HepG2 (cell line): ENCODE measurements at regions not wholly inside any gene's neighbourhood (a gene's known extent, or its start where the extent isn't known, plus 50 kb on each side); places are given as distances from the start of the nearest gene placed in this dataset.

Experiments used
- ADNP ChIP-seq: sonication (generic); formaldehyde crosslinking; IDR thresholded peaks from 2 replicates; pipeline ENCODE4 v1.4.0; 2020; ENCODE audit warnings: missing genetic modification reagents
- ATF2 ChIP-seq: sonication (generic); formaldehyde crosslinking; IDR thresholded peaks from 2 replicates; pipeline ENCODE4 v1.4.0; 2020; ENCODE audit warnings: missing genetic modification reagents
- CERS6 ChIP-seq: sonication (generic); formaldehyde crosslinking; IDR thresholded peaks from 2 replicates; pipeline ENCODE4 v1.5.0; 2020; ENCODE audit warnings: missing genetic modification reagents
- EHMT2 ChIP-seq: fragments of 200-600 bp; sonication (generic); IDR thresholded peaks from 2 replicates; pipeline ENCODE4 v1.7.0; 2017; ENCODE audit warnings: antibody characterized with exemption, low read depth, low read length, borderline replicate concordance
- HMGA1 ChIP-seq: sonication (generic); formaldehyde crosslinking; conservative IDR thresholded peaks from 2 replicates; pipeline ENCODE4 v1.4.0; 2020; ENCODE audit warnings: missing genetic modification reagents
- KDM2A ChIP-seq: sonication (generic); formaldehyde crosslinking; IDR thresholded peaks from 2 replicates; pipeline ENCODE4 v1.4.0; 2020; ENCODE audit warnings: low read depth, missing genetic modification reagents, borderline replicate concordance
- KLF9 ChIP-seq: IDR thresholded peaks from 2 replicates; pipeline ENCODE4 v1.6.1; 2016; ENCODE audit warnings: low read depth
- RBFOX2 ChIP-seq: fragments of 200-400 bp; formaldehyde crosslinking; IDR thresholded peaks from 2 replicates; pipeline ENCODE4 v1.6.1; 2017; ENCODE audit warnings: low read depth, mild to moderate bottlenecking, low read length
- RBM22 ChIP-seq: fragments of 200-400 bp; formaldehyde crosslinking; optimal IDR thresholded peaks from 2 replicates; pipeline ENCODE3; 2017; ENCODE audit warnings: mild to moderate bottlenecking, low read length, moderate library complexity
- RBM39 ChIP-seq: fragments of 200-400 bp; formaldehyde crosslinking; IDR thresholded peaks from one replicate; pipeline ENCODE4 v1.6.1; 2018; ENCODE audit warnings: antibody characterized with exemption, mild to moderate bottlenecking, low read depth, low read length; ENCODE audit not compliant: poor library complexity, severe bottlenecking
- RNF2 ChIP-seq: fragments of 450-650 bp; conservative IDR thresholded peaks from 2 replicates; pipeline ENCODE4 v1.6.1; 2016; ENCODE audit warnings: low read depth
- RXRA ChIP-seq: sonication (generic); formaldehyde crosslinking; IDR thresholded peaks from 2 replicates; pipeline ENCODE4 v1.5.1; 2020; ENCODE audit warnings: missing genetic modification reagents
- SOX5 ChIP-seq: IDR thresholded peaks from 2 replicates; pipeline ENCODE4 v1.6.1; 2016; ENCODE audit warnings: borderline replicate concordance
- SPEN ChIP-seq: sonication (generic); formaldehyde crosslinking; IDR thresholded peaks from 2 replicates; pipeline ENCODE4 v1.5.1; 2020; ENCODE audit warnings: low read depth, mild to moderate bottlenecking, missing genetic modification reagents
- SRSF9 ChIP-seq: fragments of 200-400 bp; formaldehyde crosslinking; IDR thresholded peaks from 2 replicates; pipeline ENCODE4 v1.6.1; 2018; ENCODE audit warnings: borderline replicate concordance, mild to moderate bottlenecking, low read depth, low read length; ENCODE audit not compliant: insufficient read depth, poor library complexity, severe bottlenecking
- TSC22D2 ChIP-seq: sonication (generic); formaldehyde crosslinking; IDR thresholded peaks from 2 replicates; pipeline ENCODE4 v1.5.1; 2020; ENCODE audit warnings: missing genetic modification reagents, mild to moderate bottlenecking, borderline replicate concordance
- ZNF253 ChIP-seq: sonication (generic); formaldehyde crosslinking; IDR thresholded peaks from 2 replicates; pipeline ENCODE4 v1.8.0; 2022; ENCODE audit warnings: mild to moderate bottlenecking, missing genetic modification reagents, borderline replicate concordance
- ZNF260 ChIP-seq: sonication (generic); formaldehyde crosslinking; IDR thresholded peaks from 2 replicates; pipeline ENCODE4 v1.4.0; 2020; ENCODE audit warnings: missing genetic modification reagents, low read depth, mild to moderate bottlenecking, borderline replicate concordance
- ZNF709 ChIP-seq: sonication (generic); formaldehyde crosslinking; IDR thresholded peaks from 2 replicates; pipeline ENCODE4 v1.5.0; 2020; ENCODE audit warnings: mild to moderate bottlenecking, missing genetic modification reagents
- ZNF781 ChIP-seq: sonication (generic); formaldehyde crosslinking; IDR thresholded peaks from 2 replicates; pipeline ENCODE4 v1.5.1; 2020; ENCODE audit warnings: borderline replicate concordance, mild to moderate bottlenecking, missing genetic modification reagents; ENCODE audit errors: not compliant biosample characterization
- TF ChIP-seq, protein P1 (sequence below): sonication (generic); formaldehyde crosslinking; IDR thresholded peaks from 2 replicates; pipeline ENCODE4 v1.4.0; 2020; ENCODE audit warnings: missing genetic modification reagents
- TF ChIP-seq, protein P2 (sequence below): sonication (generic); formaldehyde crosslinking; IDR thresholded peaks from 2 replicates; pipeline ENCODE4 v1.9.0; 2021; ENCODE audit warnings: missing genetic modification reagents, mild to moderate bottlenecking, borderline replicate concordance

- TF ChIP-seq, protein P1, sequence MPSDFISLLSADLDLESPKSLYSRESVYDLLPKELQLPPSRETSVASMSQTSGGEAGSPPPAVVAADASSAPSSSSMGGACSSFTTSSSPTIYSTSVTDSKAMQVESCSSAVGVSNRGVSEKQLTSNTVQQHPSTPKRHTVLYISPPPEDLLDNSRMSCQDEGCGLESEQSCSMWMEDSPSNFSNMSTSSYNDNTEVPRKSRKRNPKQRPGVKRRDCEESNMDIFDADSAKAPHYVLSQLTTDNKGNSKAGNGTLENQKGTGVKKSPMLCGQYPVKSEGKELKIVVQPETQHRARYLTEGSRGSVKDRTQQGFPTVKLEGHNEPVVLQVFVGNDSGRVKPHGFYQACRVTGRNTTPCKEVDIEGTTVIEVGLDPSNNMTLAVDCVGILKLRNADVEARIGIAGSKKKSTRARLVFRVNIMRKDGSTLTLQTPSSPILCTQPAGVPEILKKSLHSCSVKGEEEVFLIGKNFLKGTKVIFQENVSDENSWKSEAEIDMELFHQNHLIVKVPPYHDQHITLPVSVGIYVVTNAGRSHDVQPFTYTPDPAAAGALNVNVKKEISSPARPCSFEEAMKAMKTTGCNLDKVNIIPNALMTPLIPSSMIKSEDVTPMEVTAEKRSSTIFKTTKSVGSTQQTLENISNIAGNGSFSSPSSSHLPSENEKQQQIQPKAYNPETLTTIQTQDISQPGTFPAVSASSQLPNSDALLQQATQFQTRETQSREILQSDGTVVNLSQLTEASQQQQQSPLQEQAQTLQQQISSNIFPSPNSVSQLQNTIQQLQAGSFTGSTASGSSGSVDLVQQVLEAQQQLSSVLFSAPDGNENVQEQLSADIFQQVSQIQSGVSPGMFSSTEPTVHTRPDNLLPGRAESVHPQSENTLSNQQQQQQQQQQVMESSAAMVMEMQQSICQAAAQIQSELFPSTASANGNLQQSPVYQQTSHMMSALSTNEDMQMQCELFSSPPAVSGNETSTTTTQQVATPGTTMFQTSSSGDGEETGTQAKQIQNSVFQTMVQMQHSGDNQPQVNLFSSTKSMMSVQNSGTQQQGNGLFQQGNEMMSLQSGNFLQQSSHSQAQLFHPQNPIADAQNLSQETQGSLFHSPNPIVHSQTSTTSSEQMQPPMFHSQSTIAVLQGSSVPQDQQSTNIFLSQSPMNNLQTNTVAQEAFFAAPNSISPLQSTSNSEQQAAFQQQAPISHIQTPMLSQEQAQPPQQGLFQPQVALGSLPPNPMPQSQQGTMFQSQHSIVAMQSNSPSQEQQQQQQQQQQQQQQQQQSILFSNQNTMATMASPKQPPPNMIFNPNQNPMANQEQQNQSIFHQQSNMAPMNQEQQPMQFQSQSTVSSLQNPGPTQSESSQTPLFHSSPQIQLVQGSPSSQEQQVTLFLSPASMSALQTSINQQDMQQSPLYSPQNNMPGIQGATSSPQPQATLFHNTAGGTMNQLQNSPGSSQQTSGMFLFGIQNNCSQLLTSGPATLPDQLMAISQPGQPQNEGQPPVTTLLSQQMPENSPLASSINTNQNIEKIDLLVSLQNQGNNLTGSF: no peak
- no peak for TF ChIP-seq ZNF781 (CRISPR knock-in tag)
- no peak for TF ChIP-seq SPEN (CRISPR knock-in tag)
- TF ChIP-seq RBM22: no peak
- no peak for TF ChIP-seq KDM2A (CRISPR knock-in tag)
- no peak for TF ChIP-seq RNF2
- TF ChIP-seq ZNF260 (CRISPR knock-in tag): no peak
- no peak for TF ChIP-seq ZNF253 (CRISPR knock-in tag)
- TF ChIP-seq HMGA1: no peak
- no peak for TF ChIP-seq SRSF9
- no peak for TF ChIP-seq ADNP (CRISPR knock-in tag)
- TF ChIP-seq EHMT2: peak; percentile 55; the same call in 1 of the 2 replicates
- no peak for TF ChIP-seq RXRA
- no peak for TF ChIP-seq CERS6
- no peak for TF ChIP-seq ZNF709 (CRISPR knock-in tag)
- TF ChIP-seq RBFOX2: no peak
- TF ChIP-seq TSC22D2 (CRISPR knock-in tag): no peak
- no peak for TF ChIP-seq RBM39
- peak; percentile 66; the same call in 1 of the 2 replicates for TF ChIP-seq SOX5 (CRISPR knock-in tag)
- no peak for TF ChIP-seq KLF9
- TF ChIP-seq ATF2 (CRISPR knock-in tag): no peak
- TF ChIP-seq, protein P2, sequence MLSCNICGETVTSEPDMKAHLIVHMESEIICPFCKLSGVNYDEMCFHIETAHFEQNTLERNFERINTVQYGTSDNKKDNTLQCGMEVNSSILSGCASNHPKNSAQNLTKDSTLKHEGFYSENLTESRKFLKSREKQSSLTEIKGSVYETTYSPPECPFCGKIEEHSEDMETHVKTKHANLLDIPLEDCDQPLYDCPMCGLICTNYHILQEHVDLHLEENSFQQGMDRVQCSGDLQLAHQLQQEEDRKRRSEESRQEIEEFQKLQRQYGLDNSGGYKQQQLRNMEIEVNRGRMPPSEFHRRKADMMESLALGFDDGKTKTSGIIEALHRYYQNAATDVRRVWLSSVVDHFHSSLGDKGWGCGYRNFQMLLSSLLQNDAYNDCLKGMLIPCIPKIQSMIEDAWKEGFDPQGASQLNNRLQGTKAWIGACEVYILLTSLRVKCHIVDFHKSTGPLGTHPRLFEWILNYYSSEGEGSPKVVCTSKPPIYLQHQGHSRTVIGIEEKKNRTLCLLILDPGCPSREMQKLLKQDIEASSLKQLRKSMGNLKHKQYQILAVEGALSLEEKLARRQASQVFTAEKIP (CRISPR knock-in tag): no peak
These were observed 177.7 kb upstream of the ZC3H15 start (continued) for GRCh38 chr2:186308347-186308746.
